GM19467 (cell line): ENCODE measurements at regions not wholly inside any gene's neighbourhood (a gene's known extent, or its start where the extent isn't known, plus 50 kb on each side); places are given as distances from the start of the nearest gene placed in this dataset.
"Not testable (repeated sequence)": the region's sequence is repeated elsewhere in the genome, so short reads cannot be mapped to it uniquely, and the experiment has no call there.

Source experiments
- ATAC-seq: cut with Tn5 transposase; IDR thresholded peaks from one replicate; pipeline ENCODE4 v1.9.1; 2021; ENCODE audit warnings: mild to moderate bottlenecking, moderate library complexity; ENCODE audit not compliant: unreplicated experiment

GRCh38 chr1:55539652-55540512 is 324.7 kb upstream of the USP24 start:
- no peak for ATAC-seq

DNA sequence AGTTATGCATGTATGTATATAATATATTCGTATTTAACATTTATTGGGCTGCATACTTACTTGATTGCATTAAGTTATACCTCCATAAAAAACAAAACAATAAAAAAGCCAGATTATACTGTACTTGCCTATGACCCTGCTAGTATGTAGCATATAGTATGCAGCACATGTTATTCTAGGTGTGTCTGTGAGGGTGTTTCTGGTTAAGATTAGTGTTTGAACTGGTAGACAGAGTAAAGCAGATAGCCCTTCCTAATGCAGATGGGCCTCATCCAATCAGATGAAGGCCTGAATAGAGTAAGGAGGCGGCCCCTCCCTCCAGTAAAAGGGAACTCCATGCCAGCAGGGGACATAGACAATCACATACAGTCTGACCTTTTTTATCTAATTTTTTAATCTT is 323.3 kb upstream of the USP24 start:
- no peak for ATAC-seq

DNA sequence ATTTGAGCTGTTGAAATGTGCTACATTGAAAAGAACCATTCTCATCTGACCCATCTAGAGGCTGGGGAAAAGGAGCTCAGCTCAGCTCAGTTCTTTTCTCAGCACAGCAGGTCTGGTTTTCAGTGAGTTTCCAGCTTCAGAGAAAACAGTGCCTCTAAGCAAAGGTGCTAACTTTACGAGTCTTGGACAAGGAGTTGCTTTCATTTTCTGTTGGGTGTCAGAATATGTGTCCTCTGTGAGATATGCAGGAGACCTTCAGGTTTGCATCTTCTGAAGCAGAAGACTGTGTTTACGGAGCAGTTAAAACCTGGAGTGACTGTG is 321.3 kb upstream of the USP24 start:
- no peak for ATAC-seq

GRCh38 chr1:55535724-55536544 is 320.8 kb upstream of the USP24 start:
- ATAC-seq: no peak

GRCh38 chr1:55534565-55535121 is 319.5 kb upstream of the USP24 start:
- ATAC-seq: no peak

GRCh38 chr1:55531644-55532043 is 316.5 kb upstream of the USP24 start:
- ATAC-seq: no peak

- ATAC-seq: no peak
These were observed 315.8 kb upstream of the USP24 start for GRCh38 chr1:55530749-55531478.

DNA sequence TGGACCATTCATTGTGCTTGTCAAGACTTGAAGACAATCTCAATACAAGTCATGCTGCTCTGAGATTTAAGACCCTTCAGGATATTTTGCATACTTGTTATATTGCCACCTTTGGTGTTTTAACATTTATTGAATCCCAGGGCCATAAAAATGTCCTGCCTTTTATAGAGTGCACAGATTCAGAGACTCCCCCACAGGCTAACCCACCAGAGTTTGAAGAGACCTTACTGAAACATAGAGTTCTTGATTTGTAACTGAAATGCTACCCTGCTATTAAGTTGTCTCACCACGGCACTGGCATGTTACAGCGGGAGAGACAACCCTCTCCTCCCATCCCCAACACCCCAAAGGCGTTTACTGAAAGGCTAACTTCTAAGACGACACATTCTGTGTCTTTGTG is 313.9 kb upstream of the USP24 start:
- no peak for ATAC-seq

DNA sequence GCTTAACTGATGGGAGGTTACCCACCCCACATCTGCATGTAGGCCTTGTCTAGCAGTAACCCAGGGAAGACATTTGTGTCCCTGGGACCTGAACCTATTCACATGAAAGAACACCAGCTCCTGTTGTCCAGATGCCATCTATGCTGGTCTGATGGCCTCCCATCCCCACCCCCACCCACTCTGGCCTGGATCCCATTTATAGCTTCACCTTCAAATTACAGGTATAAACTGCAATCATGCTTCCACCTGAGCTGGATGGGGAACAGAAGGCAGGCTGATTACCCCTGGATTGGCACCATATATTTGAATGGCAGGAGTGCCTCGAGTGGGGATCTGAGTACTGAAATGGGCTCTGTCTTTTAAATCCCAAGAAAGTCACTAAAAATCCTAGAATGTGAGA is 312.7 kb upstream of the USP24 start:
- no peak for ATAC-seq

- no peak for ATAC-seq
These were observed 311.6 kb upstream of the USP24 start for GRCh38 chr1:55526716-55527115.

GRCh38 chr1:55524006-55524405 is 308.8 kb upstream of the USP24 start:
- ATAC-seq: no peak

- ATAC-seq: no peak
These were observed 307.8 kb upstream of the USP24 start for GRCh38 chr1:55522982-55523381.

- ATAC-seq: no peak
These were observed 307.3 kb upstream of the USP24 start for GRCh38 chr1:55522353-55522903.

DNA sequence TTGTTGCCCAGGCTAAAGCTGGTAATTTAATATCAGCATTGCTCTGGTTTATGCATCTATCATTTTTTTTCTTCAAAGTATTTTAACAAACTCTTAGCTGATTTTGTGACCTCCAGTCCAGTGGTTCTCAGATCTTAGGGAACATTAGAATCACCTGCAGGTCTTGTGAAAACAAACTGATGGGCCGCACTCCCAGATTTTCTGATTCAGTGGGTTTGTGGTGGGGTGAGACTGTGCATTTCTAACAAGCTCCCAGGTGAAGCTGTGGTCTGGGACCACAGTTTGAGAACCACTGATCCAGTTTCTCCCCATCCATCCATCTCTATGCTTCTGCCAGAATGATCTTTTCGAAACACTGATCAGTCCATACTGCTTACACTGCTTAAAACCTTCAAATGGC is 305.7 kb upstream of the USP24 start:
- ATAC-seq: no peak

- ATAC-seq: no peak
These were observed 304.9 kb upstream of the USP24 start for GRCh38 chr1:55519937-55520683.

GRCh38 chr1:55519276-55519675 is 304.1 kb upstream of the USP24 start:
- no peak for ATAC-seq

- ATAC-seq: no peak
These were observed 301.9 kb upstream of the USP24 start for GRCh38 chr1:55517036-55517435.

DNA sequence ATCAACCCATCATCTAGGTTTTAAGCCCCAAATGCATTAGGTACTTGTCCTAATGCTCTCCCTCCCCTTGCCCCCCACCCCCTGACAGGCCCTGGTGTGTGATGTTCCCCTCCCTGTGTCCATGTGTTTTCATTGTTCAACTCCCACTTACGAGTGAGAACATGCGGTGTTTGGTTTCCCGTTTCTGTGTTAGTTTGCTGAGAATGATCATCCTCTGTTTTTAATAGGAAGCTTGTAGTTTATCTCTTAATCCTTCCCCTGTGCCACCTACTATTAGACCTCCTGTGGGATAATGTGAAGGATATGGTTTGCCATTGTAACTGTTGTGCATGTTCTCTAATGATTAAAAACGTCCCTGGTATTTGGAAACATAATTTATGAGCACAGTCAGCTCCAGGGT is 299.4 kb upstream of the USP24 start:
- ATAC-seq: not testable (repeated sequence)

GRCh38 chr1:55512466-55512865 is 297.3 kb upstream of the USP24 start:
- no peak for ATAC-seq

DNA sequence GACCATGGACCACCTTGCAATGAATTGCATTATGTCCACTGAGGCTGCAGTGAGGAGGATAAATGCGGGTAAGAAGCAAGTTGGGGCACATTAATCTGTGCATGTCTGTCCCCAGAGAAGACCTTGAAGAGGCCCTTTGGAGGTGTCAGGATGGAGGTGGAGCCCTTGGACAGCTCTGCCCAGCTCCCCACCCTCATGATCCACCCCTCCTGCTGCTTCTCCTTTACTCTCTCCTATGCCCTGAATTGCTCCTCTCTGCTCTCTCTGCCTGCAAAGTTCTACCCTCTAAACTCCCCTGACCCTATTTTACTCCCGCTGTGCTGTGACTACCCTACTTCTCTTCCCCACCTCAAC is 292.4 kb upstream of the USP24 start:
- no peak for ATAC-seq
